Bronchial epithelial cell (primary cell): ENCODE measurements at regions not wholly inside any gene's neighbourhood (a gene's known extent, or its start where the extent isn't known, plus 50 kb on each side); places are given as distances from the start of the nearest gene placed in this dataset.

ENCODE experiments used
- DNase-seq: peaks from one replicate; pipeline ENCODE4 v3.0.0-alpha.2; 2010; ENCODE audit warnings: low read depth
- FAIRE-seq: peaks from 2 replicates; lab custom pipeline; 2011; peaks lifted over from hg19 to GRCh38; lab: Jason Lieb, UNC
- H3K27me3 ChIP-seq: 2 replicates; pipeline ENCODE4 v1.5.1; 2011; ENCODE audit warnings: low read length; ENCODE audit not compliant: control insufficient read depth, insufficient read depth
- H3K36me3 ChIP-seq: 2 replicates; pipeline ENCODE4 v1.5.1; 2011; ENCODE audit warnings: low read length; ENCODE audit not compliant: control insufficient read depth, insufficient read depth
- H3K4me3 ChIP-seq: 2 replicates; pipeline ENCODE4 v1.5.1; 2011; ENCODE audit warnings: mild to moderate bottlenecking, low read depth, low read length, control low read depth
- TF ChIP-seq, protein P1 (sequence below): IDR thresholded peaks from 2 replicates; pipeline ENCODE4 v1.5.1; 2011; ENCODE audit warnings: mild to moderate bottlenecking, moderate library complexity, low read length, control low read depth, inconsistent platforms; ENCODE audit not compliant: insufficient read depth, severe bottlenecking

DNA sequence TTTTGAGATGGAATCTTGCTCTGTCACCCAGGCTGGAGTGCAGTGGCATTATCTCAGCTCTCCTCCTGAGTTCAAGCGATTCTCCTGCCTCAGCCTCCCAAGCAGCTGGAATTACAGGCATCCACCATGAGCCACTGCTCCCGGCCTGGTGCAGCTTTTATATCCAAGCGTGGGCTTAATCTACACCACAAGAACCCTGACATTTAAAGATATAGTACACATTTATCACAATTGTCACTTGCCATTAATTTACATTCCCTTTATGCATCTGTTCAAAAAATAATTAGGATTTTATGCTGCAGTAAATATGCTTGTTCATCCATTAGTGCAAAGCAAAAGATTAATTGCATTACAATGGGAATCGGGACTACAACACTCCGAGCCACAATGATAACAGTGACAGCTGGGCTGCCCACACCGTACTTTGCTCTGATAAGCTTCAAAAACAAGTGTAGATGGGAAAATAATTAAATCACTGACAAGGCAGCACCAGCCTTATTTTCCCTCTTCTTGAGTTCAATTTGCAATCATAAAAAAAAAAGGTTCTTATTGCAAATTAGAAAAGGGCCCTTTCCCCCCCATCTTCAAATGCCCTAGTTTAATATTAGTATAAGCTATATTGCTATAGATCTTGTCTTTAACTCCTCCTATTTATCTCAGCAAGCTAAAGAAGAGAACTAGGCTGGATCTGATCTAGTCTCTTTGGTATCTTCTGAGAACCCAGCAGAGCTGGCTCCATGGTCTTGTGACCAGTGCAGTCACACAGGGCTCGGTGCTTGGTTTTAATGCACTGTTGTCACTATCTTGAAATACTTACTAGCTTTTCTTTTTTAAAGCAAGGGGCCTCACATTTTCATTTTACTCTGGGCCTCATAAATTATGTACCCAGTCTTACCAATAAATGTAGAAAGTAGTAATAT is 206.2 kb upstream of the LRRC4C start:
- no peak overlapping the region for H3K4me3 ChIP-seq
- H3K36me3 ChIP-seq = no peaks in the 10 kb centered on the region
- DNase-seq (no peak), FAIRE-seq (no peak)
- no peaks in the 10 kb centered on the region for H3K27me3 ChIP-seq
- TF ChIP-seq, protein P1, sequence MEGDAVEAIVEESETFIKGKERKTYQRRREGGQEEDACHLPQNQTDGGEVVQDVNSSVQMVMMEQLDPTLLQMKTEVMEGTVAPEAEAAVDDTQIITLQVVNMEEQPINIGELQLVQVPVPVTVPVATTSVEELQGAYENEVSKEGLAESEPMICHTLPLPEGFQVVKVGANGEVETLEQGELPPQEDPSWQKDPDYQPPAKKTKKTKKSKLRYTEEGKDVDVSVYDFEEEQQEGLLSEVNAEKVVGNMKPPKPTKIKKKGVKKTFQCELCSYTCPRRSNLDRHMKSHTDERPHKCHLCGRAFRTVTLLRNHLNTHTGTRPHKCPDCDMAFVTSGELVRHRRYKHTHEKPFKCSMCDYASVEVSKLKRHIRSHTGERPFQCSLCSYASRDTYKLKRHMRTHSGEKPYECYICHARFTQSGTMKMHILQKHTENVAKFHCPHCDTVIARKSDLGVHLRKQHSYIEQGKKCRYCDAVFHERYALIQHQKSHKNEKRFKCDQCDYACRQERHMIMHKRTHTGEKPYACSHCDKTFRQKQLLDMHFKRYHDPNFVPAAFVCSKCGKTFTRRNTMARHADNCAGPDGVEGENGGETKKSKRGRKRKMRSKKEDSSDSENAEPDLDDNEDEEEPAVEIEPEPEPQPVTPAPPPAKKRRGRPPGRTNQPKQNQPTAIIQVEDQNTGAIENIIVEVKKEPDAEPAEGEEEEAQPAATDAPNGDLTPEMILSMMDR = no peak

DNA sequence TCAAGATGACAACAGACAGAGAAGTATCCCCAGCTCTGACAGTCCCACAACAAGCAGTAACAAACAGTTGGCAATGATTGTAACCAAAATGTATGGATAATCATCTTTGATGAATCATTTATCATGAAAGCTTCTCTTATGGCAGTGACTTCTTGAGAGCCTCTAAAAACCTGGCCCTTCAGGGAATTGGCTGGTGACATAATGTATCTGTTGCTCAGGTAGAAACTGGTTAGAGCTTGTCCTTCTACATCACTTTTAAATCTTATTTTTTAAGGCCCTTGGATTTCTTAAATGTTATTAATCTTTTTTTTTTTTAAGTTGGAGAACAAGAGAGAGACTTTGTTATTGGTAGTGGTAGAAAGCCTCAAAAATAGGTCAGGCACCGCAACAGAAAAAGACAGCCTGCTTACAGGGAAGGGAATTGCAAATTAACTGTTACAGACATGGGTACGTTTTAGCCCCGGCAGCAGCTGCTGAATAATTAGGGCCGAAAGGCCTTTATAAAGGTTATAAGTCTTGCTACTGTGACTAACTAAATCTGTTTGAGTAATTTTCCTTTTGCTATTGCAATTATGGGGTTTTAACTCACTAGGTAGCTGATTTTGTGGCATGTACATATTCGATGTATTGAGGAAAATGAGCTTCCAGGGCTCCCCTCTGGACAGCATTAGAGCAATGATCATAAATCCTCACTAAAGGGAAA is 207.7 kb upstream of the LRRC4C start:
- no peak for DNase-seq
- H3K36me3 ChIP-seq = no peaks in the 10 kb centered on the region
- H3K4me3 ChIP-seq = no peak overlapping the region
- no peak for FAIRE-seq
- TF ChIP-seq, protein P1 = no peak
- no peaks in the 10 kb centered on the region for H3K27me3 ChIP-seq

- FAIRE-seq (no peak), DNase-seq (no peak)
- no peak overlapping the region for H3K4me3 ChIP-seq
- no peaks in the 10 kb centered on the region for H3K27me3 ChIP-seq
- no peaks in the 10 kb centered on the region for H3K36me3 ChIP-seq
- TF ChIP-seq, protein P1 = no peak
Measured at GRCh38 chr11:41675205-41675604, 215.8 kb upstream of the LRRC4C start.

GRCh38 chr11:41713030-41713429 is 253.6 kb upstream of the LRRC4C start:
- DNase-seq (no peak), FAIRE-seq (no peak)
- Histone ChIP-seq H3K36me3 (no peaks in the 10 kb centered on the region), H3K27me3 (no peaks in the 10 kb centered on the region), H3K4me3 (no peak overlapping the region)
- TF ChIP-seq, protein P1 = no peak

- no peaks in the 10 kb centered on the region for H3K36me3 ChIP-seq
- no peak for DNase-seq
- H3K4me3 ChIP-seq = no peak overlapping the region
- TF ChIP-seq, protein P1 = no peak
- no peaks in the 10 kb centered on the region for H3K27me3 ChIP-seq
- FAIRE-seq = no peak
Measured at GRCh38 chr11:41714101-41714500, 254.6 kb upstream of the LRRC4C start.
